Stomach (tissue), 4 donors: ENCODE measurements at regions not wholly inside any gene's neighbourhood (a gene's known extent, or its start where the extent isn't known, plus 50 kb on each side); places are given as distances from the start of the nearest gene placed in this dataset.

Source experiments
- POLR2AphosphoS5 ChIP-seq, 3 donors: sonication (generic); formaldehyde crosslinking; IDR thresholded peaks; one replicate each; pipeline ENCODE4 v1.6.1; 2016; ENCODE audit warnings: antibody characterized with exemption in 3 of 3
- TF ChIP-seq, protein P1 (sequence below), 7 experiments: fragments of 450-650 bp in 4 of 7; fragments of 200-600 bp in 3 of 7; sonication (generic) in 3 of 7; IDR thresholded peaks; one replicate each; pipeline ENCODE4 v1.5.1; 2016 to 2019; ENCODE audit warnings: antibody characterized with exemption in 7 of 7, control low read depth in 2 of 7, mild to moderate bottlenecking in 1 of 7

DNA sequence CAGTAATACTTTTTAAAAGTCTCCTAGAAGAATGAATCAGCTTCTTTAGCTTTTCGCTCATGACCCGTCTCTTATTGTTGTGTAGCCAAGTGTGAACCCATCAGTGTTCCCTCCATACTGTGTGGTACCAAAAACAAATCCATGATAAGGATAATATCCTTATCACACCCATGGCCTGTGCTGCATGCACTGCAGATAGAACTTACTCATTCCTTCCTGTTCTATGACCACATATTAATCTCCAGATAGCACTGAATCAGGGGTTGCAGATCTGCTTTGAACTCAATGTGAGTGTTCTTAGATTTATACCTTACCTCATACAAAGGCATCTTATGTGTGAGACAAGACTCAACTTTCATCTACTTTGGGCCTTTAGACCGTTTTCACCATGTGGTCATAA is 373.4 kb downstream of the JRKL start:
- TF ChIP-seq, protein P1, sequence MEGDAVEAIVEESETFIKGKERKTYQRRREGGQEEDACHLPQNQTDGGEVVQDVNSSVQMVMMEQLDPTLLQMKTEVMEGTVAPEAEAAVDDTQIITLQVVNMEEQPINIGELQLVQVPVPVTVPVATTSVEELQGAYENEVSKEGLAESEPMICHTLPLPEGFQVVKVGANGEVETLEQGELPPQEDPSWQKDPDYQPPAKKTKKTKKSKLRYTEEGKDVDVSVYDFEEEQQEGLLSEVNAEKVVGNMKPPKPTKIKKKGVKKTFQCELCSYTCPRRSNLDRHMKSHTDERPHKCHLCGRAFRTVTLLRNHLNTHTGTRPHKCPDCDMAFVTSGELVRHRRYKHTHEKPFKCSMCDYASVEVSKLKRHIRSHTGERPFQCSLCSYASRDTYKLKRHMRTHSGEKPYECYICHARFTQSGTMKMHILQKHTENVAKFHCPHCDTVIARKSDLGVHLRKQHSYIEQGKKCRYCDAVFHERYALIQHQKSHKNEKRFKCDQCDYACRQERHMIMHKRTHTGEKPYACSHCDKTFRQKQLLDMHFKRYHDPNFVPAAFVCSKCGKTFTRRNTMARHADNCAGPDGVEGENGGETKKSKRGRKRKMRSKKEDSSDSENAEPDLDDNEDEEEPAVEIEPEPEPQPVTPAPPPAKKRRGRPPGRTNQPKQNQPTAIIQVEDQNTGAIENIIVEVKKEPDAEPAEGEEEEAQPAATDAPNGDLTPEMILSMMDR (IDR thresholded peaks at IDR 0.05) = no peak
- TF ChIP-seq POLR2AphosphoS5 (IDR thresholded peaks at IDR 0.05) = no peak
